Esophagus muscularis mucosa (tissue), 4 donors: ENCODE measurements at regions not wholly inside any gene's neighbourhood (a gene's known extent, or its start where the extent isn't known, plus 50 kb on each side); places are given as distances from the start of the nearest gene placed in this dataset.

Source experiments
- DNase-seq: peaks from one replicate; pipeline ENCODE4 v3.0.0-alpha.2; 2017; ENCODE audit errors: extremely low spot score
- H3K27ac ChIP-seq, 4 donors: fragments of 200-600 bp; sonication (generic); replicated peaks in 1 of 4; 1 replicate in 3 of 4; 2 replicates in 1 of 4; pipeline ENCODE4 v1.5.1; 2016 to 2019; ENCODE audit warnings: mild to moderate bottlenecking in 1 of 4
- H3K27me3 ChIP-seq, 4 donors: fragments of 200-600 bp; sonication (generic); one replicate each; pipeline versions ENCODE4 v1.5.1 to v1.6.0; 2016 to 2019
- H3K36me3 ChIP-seq, 4 donors: fragments of 200-600 bp; sonication (generic); one replicate each; pipeline ENCODE4 v1.5.1; 2016 to 2019
- H3K4me1 ChIP-seq, 4 donors: fragments of 200-600 bp; sonication (generic); one replicate each; pipeline ENCODE4 v1.5.1; 2016 to 2019
- H3K4me3 ChIP-seq, 4 donors: fragments of 200-600 bp; sonication (generic); 1 replicate in 2 of 4; 2 replicates in 2 of 4; pipeline ENCODE4 v1.5.1; 2016 to 2019; ENCODE audit warnings: mild to moderate bottlenecking in 4 of 4, moderate library complexity in 1 of 4
- H3K9me3 ChIP-seq, 4 donors: fragments of 200-600 bp; sonication (generic); 1 replicate in 3 of 4; 2 replicates in 1 of 4; pipeline ENCODE4 v1.5.1; 2016 to 2019
- EP300 ChIP-seq: sonication (generic); formaldehyde crosslinking; IDR thresholded peaks from one replicate; pipeline ENCODE4 v1.6.1; 2017; ENCODE audit warnings: antibody characterized with exemption
- POLR2A ChIP-seq: fragments of 450-650 bp; IDR thresholded peaks from one replicate; pipeline ENCODE4 v1.6.1; 2017; ENCODE audit warnings: antibody characterized with exemption, moderate library complexity, mild to moderate bottlenecking, low read depth
- POLR2AphosphoS5 ChIP-seq, 2 donors: sonication (generic); formaldehyde crosslinking; IDR thresholded peaks; one replicate each; pipeline ENCODE4 v1.6.1; 2017; ENCODE audit warnings: antibody characterized with exemption in 2 of 2
- WGBS: methylation state at CpG from one replicate; pipeline ENCODE4 v1.1.5; 2018; 5-methylcytosine and 5-hydroxymethylcytosine counted together
- intact Hi-C: fragments of 100-400 bp; cut with DNase I; formaldehyde crosslinking; loops from one replicate; pipeline ENCODE4 v1.15.1; 2023
- TF ChIP-seq, protein P1 (sequence below), 3 experiments: fragments of 200-600 bp in 2 of 3; fragments of 450-650 bp in 1 of 3; sonication (generic) in 2 of 3; IDR thresholded peaks; one replicate each; pipeline ENCODE4 v1.5.1; 2017 to 2019; ENCODE audit warnings: antibody characterized with exemption in 3 of 3, mild to moderate bottlenecking in 2 of 3, moderate library complexity in 1 of 3

GRCh38 chr7:13078105-13078504 lies 390.7 kb downstream of the ARL4A start:
- H3K4me1 ChIP-seq = no peaks in the 10 kb centered on the region
- TF ChIP-seq EP300 = no peak
- TF ChIP-seq, protein P1, sequence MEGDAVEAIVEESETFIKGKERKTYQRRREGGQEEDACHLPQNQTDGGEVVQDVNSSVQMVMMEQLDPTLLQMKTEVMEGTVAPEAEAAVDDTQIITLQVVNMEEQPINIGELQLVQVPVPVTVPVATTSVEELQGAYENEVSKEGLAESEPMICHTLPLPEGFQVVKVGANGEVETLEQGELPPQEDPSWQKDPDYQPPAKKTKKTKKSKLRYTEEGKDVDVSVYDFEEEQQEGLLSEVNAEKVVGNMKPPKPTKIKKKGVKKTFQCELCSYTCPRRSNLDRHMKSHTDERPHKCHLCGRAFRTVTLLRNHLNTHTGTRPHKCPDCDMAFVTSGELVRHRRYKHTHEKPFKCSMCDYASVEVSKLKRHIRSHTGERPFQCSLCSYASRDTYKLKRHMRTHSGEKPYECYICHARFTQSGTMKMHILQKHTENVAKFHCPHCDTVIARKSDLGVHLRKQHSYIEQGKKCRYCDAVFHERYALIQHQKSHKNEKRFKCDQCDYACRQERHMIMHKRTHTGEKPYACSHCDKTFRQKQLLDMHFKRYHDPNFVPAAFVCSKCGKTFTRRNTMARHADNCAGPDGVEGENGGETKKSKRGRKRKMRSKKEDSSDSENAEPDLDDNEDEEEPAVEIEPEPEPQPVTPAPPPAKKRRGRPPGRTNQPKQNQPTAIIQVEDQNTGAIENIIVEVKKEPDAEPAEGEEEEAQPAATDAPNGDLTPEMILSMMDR (IDR thresholded peaks at IDR 0.05) = no peak
- no peak for TF ChIP-seq POLR2A
- no peak for TF ChIP-seq POLR2AphosphoS5 (IDR thresholded peaks at IDR 0.05)
- H3K27ac ChIP-seq = no peak overlapping the region
- H3K9me3 ChIP-seq = no peaks in the 10 kb centered on the region
- no peaks in the 10 kb centered on the region for H3K36me3 ChIP-seq
- 44% methylated on average over 3 of the region's 3 CpGs for WGBS
- H3K4me3 ChIP-seq = no peak overlapping the region
- intact Hi-C loops = no loop called here
- DNase-seq = no peak
- H3K27me3 ChIP-seq = no peaks in the 10 kb centered on the region

- no peak overlapping the region for H3K4me3 ChIP-seq
- H3K27ac ChIP-seq = no peak overlapping the region
- no peak for DNase-seq
- no peaks in the 10 kb centered on the region for H3K36me3 ChIP-seq
- H3K4me1 ChIP-seq = peaks cover 0 to 5% (median 0%) of the 10 kb centered on the region in 4 donors
- intact Hi-C loops = no loop called here
- H3K27me3 ChIP-seq = no peaks in the 10 kb centered on the region
- 88% methylated on average over 1 of the region's 1 CpG for WGBS
- no peaks in the 10 kb centered on the region for H3K9me3 ChIP-seq
- no peak for TF ChIP-seq POLR2A
- TF ChIP-seq POLR2AphosphoS5 (IDR thresholded peaks at IDR 0.05) = no peak
- no peak for TF ChIP-seq EP300
- TF ChIP-seq, protein P1 (IDR thresholded peaks at IDR 0.05) = no peak
Measured at GRCh38 chr7:13090959-13091358, 403.5 kb downstream of the ARL4A start.

GRCh38 chr7:13091974-13092707 lies 404.7 kb downstream of the ARL4A start:
- WGBS = 80% methylated on average over 4 of the region's 4 CpGs
- Histone ChIP-seq H3K9me3 (no peaks in the 10 kb centered on the region), H3K27ac (no peak overlapping the region), H3K36me3 (no peaks in the 10 kb centered on the region), H3K4me1 (peaks cover 0 to 5% (median 0%) of the 10 kb centered on the region in 4 donors), H3K27me3 (no peaks in the 10 kb centered on the region), H3K4me3 (no peak overlapping the region)
- TF ChIP-seq EP300 = no peak
- TF ChIP-seq POLR2A = no peak
- no peak for TF ChIP-seq POLR2AphosphoS5 (IDR thresholded peaks at IDR 0.05)
- TF ChIP-seq, protein P1 (IDR thresholded peaks at IDR 0.05) = no peak
- no peak for DNase-seq
- intact Hi-C loops = no loop called here

GRCh38 chr7:13092708-13093005 lies 405.2 kb downstream of the ARL4A start:
- no peak overlapping the region for H3K27ac ChIP-seq
- DNase-seq = no peak
- H3K4me1 ChIP-seq = peaks cover 0 to 5% (median 0%) of the 10 kb centered on the region in 4 donors
- H3K36me3 ChIP-seq = no peaks in the 10 kb centered on the region
- no peaks in the 10 kb centered on the region for H3K27me3 ChIP-seq
- TF ChIP-seq EP300 = no peak
- no peak for TF ChIP-seq POLR2A
- TF ChIP-seq, protein P1 (IDR thresholded peaks at IDR 0.05) = no peak
- TF ChIP-seq POLR2AphosphoS5 (IDR thresholded peaks at IDR 0.05) = no peak
- H3K9me3 ChIP-seq = no peaks in the 10 kb centered on the region
- 78% methylated on average over 2 of the region's 2 CpGs for WGBS
- no peak overlapping the region for H3K4me3 ChIP-seq
- intact Hi-C loops = no loop called here

- Histone ChIP-seq H3K9me3 (no peaks in the 10 kb centered on the region), H3K4me3 (no peak overlapping the region), H3K27ac (no peak overlapping the region), H3K4me1 (peaks cover 0 to 5% (median 0%) of the 10 kb centered on the region in 4 donors), H3K27me3 (no peaks in the 10 kb centered on the region), H3K36me3 (no peaks in the 10 kb centered on the region)
- intact Hi-C loops = no loop called here
- TF ChIP-seq EP300 (no peak), POLR2A (no peak), POLR2AphosphoS5 (IDR thresholded peaks at IDR 0.05) (no peak)
- TF ChIP-seq, protein P1 (IDR thresholded peaks at IDR 0.05) = no peak
- DNase-seq = no peak
- WGBS = 54% methylated on average over 1 of the region's 1 CpG
Measured at GRCh38 chr7:13093160-13093559, 405.7 kb downstream of the ARL4A start.
